ENCODE measurements at regions not wholly inside any gene's neighbourhood (a gene's known extent, or its start where the extent isn't known, plus 50 kb on each side); places are given as distances from the start of the nearest gene placed in this dataset.

- no peak for TF ChIP-seq CTCF (conservative IDR thresholded peaks at IDR 0.05; ENCODE audit: low read depth)
- H3K27ac ChIP-seq, result no peak overlapping the region
- ChIA-PET POLR2A (ENCODE audit: low non-redundant PET) (no interaction called here), CTCF (no interaction called here)
- no peak for DNase-seq (ENCODE audit: low spot score)
These were observed 66.4 kb upstream of the MMADHC start for GRCh38 chr2:149653831-149654445.

DNA sequence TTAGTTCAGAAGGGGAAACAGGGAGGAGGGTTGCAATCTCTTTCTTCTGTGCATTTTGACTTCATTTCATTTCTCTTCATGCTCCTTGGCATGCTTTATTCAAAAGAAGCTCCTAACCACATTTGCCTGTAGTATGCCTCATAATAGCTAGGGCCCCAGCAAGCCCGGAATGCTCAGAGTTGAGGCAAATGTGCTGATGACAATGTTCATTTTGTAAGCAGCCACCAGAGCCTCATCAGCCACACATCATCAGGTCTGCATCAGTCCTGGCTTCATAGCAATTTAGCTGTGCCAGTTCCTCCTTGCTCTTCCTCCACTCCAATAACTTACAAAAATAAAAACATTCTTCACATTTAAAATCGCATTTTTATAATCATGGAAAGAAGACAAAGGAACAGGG lies 65.4 kb upstream of the MMADHC start:
- DNase-seq (ENCODE audit: low spot score), result no peak
- H3K27ac ChIP-seq, result no peak overlapping the region
- ChIA-PET POLR2A (ENCODE audit: low non-redundant PET) (no interaction called here), CTCF (interaction anchor here (0.6 kb wide), 1 partner anchor 43 kb away, joined by 3 read pairs; no protein-coding TSS in a partner anchor)
- no peak for TF ChIP-seq CTCF (conservative IDR thresholded peaks at IDR 0.05; ENCODE audit: low read depth)

DNA sequence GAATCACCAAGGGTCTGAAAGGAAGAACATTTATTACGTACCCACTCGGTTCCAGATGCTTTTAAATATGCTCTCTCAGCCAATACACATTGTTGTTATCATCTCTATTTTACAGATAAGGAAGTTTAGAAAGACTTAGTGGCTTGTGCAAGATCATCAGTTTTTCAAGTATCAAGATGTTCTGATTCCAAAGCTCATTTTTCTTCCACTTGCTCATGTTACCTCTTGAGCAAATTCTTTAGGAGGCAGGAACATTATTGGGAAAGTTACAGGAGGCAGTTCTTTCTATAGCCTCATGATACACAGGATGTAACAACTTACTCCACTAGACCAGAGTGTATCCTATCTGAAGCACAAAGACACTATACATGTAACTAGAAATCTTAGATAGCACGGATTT lies 65.0 kb upstream of the MMADHC start:
- DNase-seq (ENCODE audit: low spot score), result no peak
- no peak overlapping the region for H3K27ac ChIP-seq
- no peak for TF ChIP-seq CTCF (conservative IDR thresholded peaks at IDR 0.05; ENCODE audit: low read depth)
- ChIA-PET CTCF (interaction anchor here (0.6 kb wide), 1 partner anchor 44 kb away, joined by 3 read pairs; no protein-coding TSS in a partner anchor), POLR2A (ENCODE audit: low non-redundant PET) (no interaction called here)

DNA sequence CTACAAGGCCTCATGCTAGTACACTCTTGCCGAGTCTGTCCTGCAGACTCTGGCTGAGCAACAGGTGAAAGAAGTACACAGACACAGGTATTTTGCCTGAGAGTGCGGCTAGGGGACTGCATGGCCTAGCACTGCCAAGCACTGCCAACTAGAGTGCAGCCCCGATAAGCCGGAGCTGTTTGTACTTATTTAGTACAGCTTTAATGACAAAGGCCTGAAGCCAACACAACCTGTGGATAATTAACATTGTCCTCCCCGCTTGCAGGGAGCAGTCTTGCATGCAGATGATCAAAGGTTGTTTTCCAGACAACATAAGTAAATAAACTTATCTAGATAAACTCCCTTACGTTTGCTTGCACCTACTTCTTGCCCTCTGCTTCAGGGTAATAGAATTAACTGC lies 63.7 kb upstream of the MMADHC start:
- ChIA-PET CTCF (no interaction called here), POLR2A (ENCODE audit: low non-redundant PET) (no interaction called here)
- DNase-seq (ENCODE audit: low spot score), result no peak
- TF ChIP-seq CTCF (conservative IDR thresholded peaks at IDR 0.05; ENCODE audit: low read depth), result no peak
- H3K27ac ChIP-seq, result no peak overlapping the region

- ChIA-PET CTCF (no interaction called here), POLR2A (ENCODE audit: low non-redundant PET) (no interaction called here)
- TF ChIP-seq CTCF (conservative IDR thresholded peaks at IDR 0.05; ENCODE audit: low read depth), result no peak
- no peak overlapping the region for H3K27ac ChIP-seq
- DNase-seq (ENCODE audit: low spot score), result no peak
These were observed 62.4 kb upstream of the MMADHC start for GRCh38 chr2:149650006-149650405.

GRCh38 chr2:149648282-149649030 lies 60.9 kb upstream of the MMADHC start:
- no peak for TF ChIP-seq CTCF (conservative IDR thresholded peaks at IDR 0.05; ENCODE audit: low read depth)
- H3K27ac ChIP-seq, result no peak overlapping the region
- DNase-seq (ENCODE audit: low spot score), result peak; percentile 23
- ChIA-PET CTCF (no interaction called here), POLR2A (ENCODE audit: low non-redundant PET) (no interaction called here)

Measured in RWPE1 (cell line).